HepG2 (cell line): ENCODE measurements at regions not wholly inside any gene's neighbourhood (a gene's known extent, or its start where the extent isn't known, plus 50 kb on each side); places are given as distances from the start of the nearest gene placed in this dataset.

ENCODE experiments used
- ATAC-seq: fragments of 200-7000 bp; cut with Tn5 transposase; 3 replicates; pipeline ENCODE4 v1.9.1; 2020; ENCODE audit warnings: mild to moderate bottlenecking, moderate library complexity
- BruUV-seq: library from RNA; stranded (reverse); fragments of 400-500 nt; replicated peaks from 2 replicates; lab custom pipeline; 2021; lab: Mats Ljungman, UMichigan
- CTCF ChIA-PET: fragments of 300-600 bp; formaldehyde crosslinking; extraction: SDS; loops from one replicate; lab custom pipeline; 2021; ENCODE audit warnings: low total read pairs, inconsistent platforms, low intra/inter-chr PET ratio; lab: Yijun Ruan, JAX
- POLR2A ChIA-PET: fragments of 350-600 bp; sonication (Branson Sonifier 250); formaldehyde crosslinking; loops from one replicate; lab custom pipeline; 2020; ENCODE audit warnings: antibody characterized with exemption, inconsistent platforms; lab: Yijun Ruan, JAX
- DNase-seq: peaks from one replicate; pipeline ENCODE4 v3.0.0-alpha.2; 2015; ENCODE audit warnings: low spot score
- FAIRE-seq: peaks from 3 replicates; lab custom pipeline; 2011; peaks lifted over from hg19 to GRCh38; lab: Jason Lieb, UNC
- H2AFZ ChIP-seq: one replicate; pipeline ENCODE4 v1.6.1; 2011; ENCODE audit warnings: low read length, inconsistent platforms
- H3K27ac ChIP-seq: fragments of 300-600 bp; 3 replicates; pipeline ENCODE4 v1.8.0; 2011; ENCODE audit warnings: mixed run types, mild to moderate bottlenecking, mixed read lengths, low read length, inconsistent platforms; ENCODE audit not compliant: insufficient read depth; ENCODE audit errors: extremely low read length
- H3K27me3 ChIP-seq, 2 experiments: fragments of 200-600 bp in 1 of 2; 2 replicates in 1 of 2; 3 replicates in 1 of 2; pipeline versions ENCODE4 v1.6.0 to v1.8.0; 2011; ENCODE audit warnings: low read length in 2 of 2, mild to moderate bottlenecking in 2 of 2, moderate library complexity in 2 of 2, inconsistent platforms in 1 of 2; ENCODE audit not compliant: insufficient read depth in 2 of 2, control insufficient read depth in 1 of 2
- H3K36me3 ChIP-seq, 2 experiments: fragments of 200-600 bp in 1 of 2; replicated peaks in 1 of 2; 2 replicates in 1 of 2; 3 replicates in 1 of 2; pipeline versions ENCODE4 v1.5.1 to v1.8.0; 2011; ENCODE audit warnings: low read length in 2 of 2, inconsistent platforms in 1 of 2; ENCODE audit not compliant: insufficient read depth in 2 of 2, control insufficient read depth in 1 of 2
- H3K4me1 ChIP-seq: 2 replicates; pipeline ENCODE4 v1.5.1; 2012; ENCODE audit warnings: low read length, inconsistent platforms; ENCODE audit not compliant: insufficient read depth
- H3K4me2 ChIP-seq: 2 replicates; pipeline ENCODE4 v1.6.0; 2011; ENCODE audit warnings: low read depth, low read length, inconsistent platforms
- H3K4me3 ChIP-seq, 3 experiments: fragments of 200-600 bp in 1 of 3; sonication (generic), shearing (Covaris generic) in 1 of 3; replicated peaks in 1 of 3; 2 replicates each; pipeline ENCODE4 v1.5.1; 2011 to 2016; ENCODE audit warnings: low read length in 3 of 3, inconsistent platforms in 2 of 3, low read depth in 2 of 3, mild to moderate bottlenecking in 2 of 3, control low read depth in 1 of 3, mixed read lengths in 1 of 3; ENCODE audit not compliant: insufficient read depth in 1 of 3
- H3K79me2 ChIP-seq: one replicate; pipeline ENCODE4 v1.6.1; 2011; ENCODE audit warnings: low read length, inconsistent platforms; ENCODE audit not compliant: insufficient read depth
- H3K9ac ChIP-seq: 2 replicates; pipeline ENCODE4 v1.6.0; 2011; ENCODE audit warnings: mild to moderate bottlenecking, low read depth, low read length, inconsistent platforms; ENCODE audit not compliant: insufficient read depth
- H3K9me3 ChIP-seq: 2 replicates; pipeline ENCODE4 v1.5.1; 2012; ENCODE audit warnings: mild to moderate bottlenecking, low read length
- H4K20me1 ChIP-seq: 2 replicates; pipeline ENCODE4 v1.6.0; 2011; ENCODE audit warnings: inconsistent platforms, mild to moderate bottlenecking, low read length, moderate library complexity; ENCODE audit not compliant: insufficient read depth
- ISL2 ChIP-seq: sonication (generic); formaldehyde crosslinking; IDR thresholded peaks from 2 replicates; pipeline ENCODE4 v1.5.0; 2020; ENCODE audit warnings: missing genetic modification reagents
- MXD4 ChIP-seq: IDR thresholded peaks from 2 replicates; pipeline ENCODE4 v1.6.1; 2016; ENCODE audit warnings: mild to moderate bottlenecking, missing biosample characterization, missing genetic modification reagents
- RAD21 ChIP-seq: fragments of 450-650 bp; formaldehyde crosslinking; IDR thresholded peaks from 2 replicates; pipeline ENCODE4 v1.5.0; 2020; ENCODE audit warnings: mild to moderate bottlenecking
- SRSF9 ChIP-seq: fragments of 200-400 bp; formaldehyde crosslinking; IDR thresholded peaks from 2 replicates; pipeline ENCODE4 v1.6.1; 2018; ENCODE audit warnings: borderline replicate concordance, mild to moderate bottlenecking, low read depth, low read length; ENCODE audit not compliant: insufficient read depth, poor library complexity, severe bottlenecking
- TBL1XR1 ChIP-seq: fragments of 150-350 bp; IDR thresholded peaks from 2 replicates; pipeline ENCODE4 v1.6.1; 2014; ENCODE audit warnings: borderline replicate concordance, low read length; ENCODE audit not compliant: partially characterized antibody
- TBX2 ChIP-seq: sonication (generic); formaldehyde crosslinking; IDR thresholded peaks from 2 replicates; pipeline ENCODE4 v1.5.0; 2020; ENCODE audit warnings: missing genetic modification reagents, mild to moderate bottlenecking, borderline replicate concordance
- ZNF180 ChIP-seq: sonication (generic); formaldehyde crosslinking; IDR thresholded peaks from 2 replicates; pipeline ENCODE4 v1.4.0; 2020; ENCODE audit warnings: low read depth, missing genetic modification reagents, borderline replicate concordance
- ZNF460 ChIP-seq: sonication (generic); formaldehyde crosslinking; IDR thresholded peaks from 2 replicates; pipeline ENCODE4 v1.5.1; 2020; ENCODE audit warnings: missing genetic modification reagents, mild to moderate bottlenecking, borderline replicate concordance
- ZNF777 ChIP-seq: sonication (generic); formaldehyde crosslinking; IDR thresholded peaks from 2 replicates; pipeline ENCODE4 v1.4.0; 2020; ENCODE audit warnings: missing genetic modification reagents
- ZSCAN21 ChIP-seq: sonication (generic); formaldehyde crosslinking; IDR thresholded peaks from 2 replicates; pipeline ENCODE4 v1.8.0; 2022; ENCODE audit warnings: mild to moderate bottlenecking, missing genetic modification reagents, moderate library complexity, borderline replicate concordance
- WGBS: methylation state at CpG from one replicate; pipeline ENCODE4 v1.1.6; 2017; ENCODE audit warnings: low lambda C conversion rate; 5-methylcytosine and 5-hydroxymethylcytosine counted together
- in situ Hi-C: cut with HindIII; loops from 2 replicates; pipeline ENCODE4 v1.10.0; 2017; ENCODE audit warnings: low pct_unique_long_range_greater_than_20kb; ENCODE audit not compliant: extremely low pct_ligation_motif_present
- intact Hi-C: fragments of 100-400 bp; cut with micrococcal nuclease; formaldehyde crosslinking; loops from one replicate; pipeline ENCODE4 v1.10.0; 2022; ENCODE audit not compliant: unreplicated experiment
- TF ChIP-seq, protein P1 (sequence below): sonication (generic); formaldehyde crosslinking; IDR thresholded peaks from 2 replicates; pipeline ENCODE4 v1.4.0; 2020; ENCODE audit warnings: missing genetic modification reagents, borderline replicate concordance

DNA sequence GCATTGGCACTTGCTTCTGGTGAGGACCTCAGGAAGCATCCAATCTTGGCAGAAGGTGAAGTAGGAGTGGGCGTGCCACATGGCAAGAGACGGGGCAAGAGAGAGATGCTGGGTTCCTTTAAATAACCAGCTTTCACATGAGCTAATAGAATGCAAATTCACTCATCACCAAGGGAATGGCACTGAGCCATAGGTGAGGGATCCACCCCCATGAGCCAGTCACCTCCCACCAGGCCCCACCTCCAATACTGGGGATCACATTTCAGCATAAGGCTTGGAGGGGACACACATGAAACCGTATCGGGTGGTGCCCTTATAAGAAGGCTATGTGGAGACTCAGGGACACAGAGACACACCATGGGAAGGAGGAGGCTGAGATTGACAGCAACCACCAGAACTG lies 140.0 kb upstream of the MSX1 start:
- ChIA-PET POLR2A (no interaction called here), CTCF (no interaction called here)
- Histone ChIP-seq H3K4me3 (no peak overlapping the region), H2AFZ (no peak overlapping the region), H3K9me3 (peaks cover 12% of the 10 kb centered on the region), H3K36me3 (no peaks in the 10 kb centered on the region), H3K4me1 (peaks cover 6% of the 10 kb centered on the region; the same call in 1 of the 2 replicates), H4K20me1 (no peaks in the 10 kb centered on the region), H3K79me2 (no peaks in the 10 kb centered on the region), H3K27me3 (no peaks in the 10 kb centered on the region), H3K27ac (no peak overlapping the region), H3K9ac (no peak overlapping the region), H3K4me2 (no peak overlapping the region)
- TF ChIP-seq ZNF460 (no peak), SRSF9 (no peak), RAD21 (no peak), TBL1XR1 (no peak), ZNF777 (CRISPR knock-in tag) (no peak), ISL2 (CRISPR knock-in tag) (no peak), ZSCAN21 (CRISPR knock-in tag) (no peak), MXD4 (CRISPR knock-in tag) (no peak), ZNF180 (CRISPR knock-in tag) (no peak), TBX2 (CRISPR knock-in tag) (no peak)
- TF ChIP-seq, protein P1, sequence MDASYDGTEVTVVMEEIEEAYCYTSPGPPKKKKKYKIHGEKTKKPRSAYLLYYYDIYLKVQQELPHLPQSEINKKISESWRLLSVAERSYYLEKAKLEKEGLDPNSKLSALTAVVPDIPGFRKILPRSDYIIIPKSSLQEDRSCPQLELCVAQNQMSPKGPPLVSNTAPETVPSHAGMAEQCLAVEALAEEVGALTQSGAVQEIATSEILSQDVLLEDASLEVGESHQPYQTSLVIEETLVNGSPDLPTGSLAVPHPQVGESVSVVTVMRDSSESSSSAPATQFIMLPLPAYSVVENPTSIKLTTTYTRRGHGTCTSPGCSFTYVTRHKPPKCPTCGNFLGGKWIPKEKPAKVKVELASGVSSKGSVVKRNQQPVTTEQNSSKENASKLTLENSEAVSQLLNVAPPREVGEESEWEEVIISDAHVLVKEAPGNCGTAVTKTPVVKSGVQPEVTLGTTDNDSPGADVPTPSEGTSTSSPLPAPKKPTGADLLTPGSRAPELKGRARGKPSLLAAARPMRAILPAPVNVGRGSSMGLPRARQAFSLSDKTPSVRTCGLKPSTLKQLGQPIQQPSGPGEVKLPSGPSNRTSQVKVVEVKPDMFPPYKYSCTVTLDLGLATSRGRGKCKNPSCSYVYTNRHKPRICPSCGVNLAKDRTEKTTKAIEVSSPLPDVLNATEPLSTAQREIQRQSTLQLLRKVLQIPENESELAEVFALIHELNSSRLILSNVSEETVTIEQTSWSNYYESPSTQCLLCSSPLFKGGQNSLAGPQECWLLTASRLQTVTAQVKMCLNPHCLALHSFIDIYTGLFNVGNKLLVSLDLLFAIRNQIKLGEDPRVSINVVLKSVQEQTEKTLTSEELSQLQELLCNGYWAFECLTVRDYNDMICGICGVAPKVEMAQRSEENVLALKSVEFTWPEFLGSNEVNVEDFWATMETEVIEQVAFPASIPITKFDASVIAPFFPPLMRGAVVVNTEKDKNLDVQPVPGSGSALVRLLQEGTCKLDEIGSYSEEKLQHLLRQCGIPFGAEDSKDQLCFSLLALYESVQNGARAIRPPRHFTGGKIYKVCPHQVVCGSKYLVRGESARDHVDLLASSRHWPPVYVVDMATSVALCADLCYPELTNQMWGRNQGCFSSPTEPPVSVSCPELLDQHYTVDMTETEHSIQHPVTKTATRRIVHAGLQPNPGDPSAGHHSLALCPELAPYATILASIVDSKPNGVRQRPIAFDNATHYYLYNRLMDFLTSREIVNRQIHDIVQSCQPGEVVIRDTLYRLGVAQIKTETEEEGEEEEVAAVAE (CRISPR knock-in tag), result no peak
- FAIRE-seq, result no peak
- no peak for DNase-seq
- WGBS, result 96% methylated on average over 4 of the region's 4 CpGs
- BruUV-seq, result no TSS peak
- in situ Hi-C loops (no loop called here), intact Hi-C loops (no loop called here)
- no peak for ATAC-seq
